HFFc6 (cell line): ENCODE measurements at regions not wholly inside any gene's neighbourhood (a gene's known extent, or its start where the extent isn't known, plus 50 kb on each side); places are given as distances from the start of the nearest gene placed in this dataset.

Source experiments
- DNase-seq: peaks from one replicate; pipeline ENCODE4 v3.0.0-alpha.2; 2018
- H3K27ac Mint-ChIP-seq: 2 replicates; pipeline ENCODE4 v1.8.0; 2020; ENCODE audit warnings: mild to moderate bottlenecking, mixed read lengths
- H3K27me3 Mint-ChIP-seq: 2 replicates; pipeline ENCODE4 v1.8.0; 2021; ENCODE audit warnings: mild to moderate bottlenecking, moderate library complexity, mixed read lengths; ENCODE audit not compliant: insufficient read depth
- H3K36me3 Mint-ChIP-seq: 2 replicates; pipeline ENCODE4 v1.8.0; 2021; ENCODE audit warnings: low read depth, mixed read lengths
- H3K4me1 Mint-ChIP-seq: 2 replicates; pipeline ENCODE4 v1.8.0; 2020; ENCODE audit warnings: low read depth, mixed read lengths
- H3K4me3 Mint-ChIP-seq: 2 replicates; pipeline ENCODE4 v1.8.0; 2020; ENCODE audit warnings: mild to moderate bottlenecking, moderate library complexity, mixed read lengths
- H3K9me3 Mint-ChIP-seq: 2 replicates; pipeline ENCODE4 v1.8.0; 2020; ENCODE audit warnings: mild to moderate bottlenecking, mixed read lengths
- TF ChIP-seq, protein P1 (sequence below): fragments of 200-600 bp; sonication (generic); IDR thresholded peaks from 2 replicates; pipeline ENCODE4 v1.5.0; 2021; ENCODE audit warnings: antibody characterized with exemption, mild to moderate bottlenecking

DNA sequence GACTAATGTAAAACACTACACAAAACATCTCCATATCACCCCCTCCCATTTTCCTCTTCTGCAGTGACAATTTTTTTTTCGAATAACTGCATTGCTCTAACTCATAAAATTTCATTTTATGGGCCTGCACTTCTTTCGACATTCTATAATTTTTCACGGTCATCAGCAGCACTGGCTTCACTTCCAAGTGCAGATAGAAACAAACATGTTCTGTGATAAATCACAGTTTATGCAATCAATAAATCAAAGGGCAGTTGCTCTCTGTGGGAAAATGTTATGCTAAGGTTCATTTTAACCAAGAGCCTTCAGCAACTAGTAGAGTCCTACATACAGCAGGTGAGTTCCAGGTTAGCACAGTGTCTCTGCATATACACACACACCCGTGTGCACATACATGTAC lies 100.1 kb downstream of the GPAM start:
- no peak for DNase-seq
- TF ChIP-seq, protein P1, sequence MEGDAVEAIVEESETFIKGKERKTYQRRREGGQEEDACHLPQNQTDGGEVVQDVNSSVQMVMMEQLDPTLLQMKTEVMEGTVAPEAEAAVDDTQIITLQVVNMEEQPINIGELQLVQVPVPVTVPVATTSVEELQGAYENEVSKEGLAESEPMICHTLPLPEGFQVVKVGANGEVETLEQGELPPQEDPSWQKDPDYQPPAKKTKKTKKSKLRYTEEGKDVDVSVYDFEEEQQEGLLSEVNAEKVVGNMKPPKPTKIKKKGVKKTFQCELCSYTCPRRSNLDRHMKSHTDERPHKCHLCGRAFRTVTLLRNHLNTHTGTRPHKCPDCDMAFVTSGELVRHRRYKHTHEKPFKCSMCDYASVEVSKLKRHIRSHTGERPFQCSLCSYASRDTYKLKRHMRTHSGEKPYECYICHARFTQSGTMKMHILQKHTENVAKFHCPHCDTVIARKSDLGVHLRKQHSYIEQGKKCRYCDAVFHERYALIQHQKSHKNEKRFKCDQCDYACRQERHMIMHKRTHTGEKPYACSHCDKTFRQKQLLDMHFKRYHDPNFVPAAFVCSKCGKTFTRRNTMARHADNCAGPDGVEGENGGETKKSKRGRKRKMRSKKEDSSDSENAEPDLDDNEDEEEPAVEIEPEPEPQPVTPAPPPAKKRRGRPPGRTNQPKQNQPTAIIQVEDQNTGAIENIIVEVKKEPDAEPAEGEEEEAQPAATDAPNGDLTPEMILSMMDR, result no peak
- Mint-ChIP-seq H3K27me3 (peaks cover 3% of the 10 kb centered on the region; the same call in 1 of the 2 replicates), H3K4me1 (no peaks in the 10 kb centered on the region), H3K27ac (no peak overlapping the region), H3K36me3 (no peaks in the 10 kb centered on the region), H3K9me3 (peaks cover 10% of the 10 kb centered on the region; the same call in 1 of the 2 replicates), H3K4me3 (no peak overlapping the region)

GRCh38 chr10:112087953-112088456 lies 95.6 kb downstream of the GPAM start:
- Mint-ChIP-seq H3K36me3 (no peaks in the 10 kb centered on the region), H3K4me3 (no peak overlapping the region), H3K9me3 (peaks cover 4% of the 10 kb centered on the region; the same call in 1 of the 2 replicates), H3K27ac (no peak overlapping the region), H3K4me1 (no peaks in the 10 kb centered on the region), H3K27me3 (peaks cover 5% of the 10 kb centered on the region)
- DNase-seq, result no peak
- TF ChIP-seq, protein P1, result no peak

- Mint-ChIP-seq H3K4me3 (no peak overlapping the region), H3K27me3 (peaks cover 5% of the 10 kb centered on the region), H3K4me1 (no peaks in the 10 kb centered on the region), H3K9me3 (no peaks in the 10 kb centered on the region; the same call in 1 of the 2 replicates), H3K27ac (no peak overlapping the region), H3K36me3 (no peaks in the 10 kb centered on the region)
- TF ChIP-seq, protein P1, result no peak
- no peak for DNase-seq
Observed at GRCh38 chr10:112091703-112092102, 91.9 kb downstream of the GPAM start.

DNA sequence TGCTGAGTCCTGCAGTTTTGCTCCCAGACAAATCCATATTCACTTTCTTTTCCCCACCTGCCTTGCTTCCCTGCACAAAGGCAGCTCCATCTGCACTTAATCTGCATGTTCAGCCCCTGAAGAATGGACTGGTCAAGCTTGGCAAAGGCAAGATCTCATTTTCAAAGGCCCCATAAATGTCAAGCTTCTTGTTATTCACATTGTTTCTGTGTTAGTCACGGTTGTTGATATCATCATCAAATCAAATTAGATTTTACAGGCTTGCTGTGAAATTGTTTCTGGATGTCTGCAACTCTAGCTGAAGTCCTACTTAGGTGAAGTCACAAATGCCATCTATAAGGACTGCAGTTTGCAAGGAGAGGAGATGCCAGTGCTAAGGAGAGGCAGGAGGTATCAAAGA lies 91.0 kb downstream of the GPAM start:
- Mint-ChIP-seq H3K9me3 (no peaks in the 10 kb centered on the region; the same call in 1 of the 2 replicates), H3K27ac (no peak overlapping the region), H3K4me1 (no peaks in the 10 kb centered on the region), H3K27me3 (peaks cover 4% of the 10 kb centered on the region), H3K4me3 (no peak overlapping the region), H3K36me3 (no peaks in the 10 kb centered on the region)
- TF ChIP-seq, protein P1, result no peak
- no peak for DNase-seq

DNA sequence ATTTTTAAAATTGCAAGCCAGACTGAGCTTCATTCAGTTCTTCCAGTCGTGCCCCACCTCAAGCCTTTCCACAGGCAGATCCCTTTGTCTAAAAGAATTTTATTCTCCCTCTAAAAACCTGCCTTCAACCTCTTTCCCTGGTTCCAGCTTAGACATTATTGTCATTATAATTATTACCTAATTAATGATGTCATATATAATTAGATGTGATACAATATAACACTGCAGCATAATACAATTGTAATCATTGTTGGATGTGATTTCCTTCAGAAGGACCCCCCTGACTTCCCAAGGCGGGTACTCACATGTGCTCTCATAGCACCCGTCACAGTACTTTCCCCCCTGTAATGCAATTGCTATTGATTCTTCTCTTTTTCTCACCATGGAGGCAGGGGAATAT lies 88.6 kb downstream of the GPAM start:
- Mint-ChIP-seq H3K4me3 (no peak overlapping the region), H3K4me1 (no peaks in the 10 kb centered on the region), H3K27me3 (peaks cover 4% of the 10 kb centered on the region), H3K36me3 (no peaks in the 10 kb centered on the region), H3K9me3 (peaks cover 5% of the 10 kb centered on the region), H3K27ac (no peak overlapping the region)
- no peak for DNase-seq
- TF ChIP-seq, protein P1, result no peak

DNA sequence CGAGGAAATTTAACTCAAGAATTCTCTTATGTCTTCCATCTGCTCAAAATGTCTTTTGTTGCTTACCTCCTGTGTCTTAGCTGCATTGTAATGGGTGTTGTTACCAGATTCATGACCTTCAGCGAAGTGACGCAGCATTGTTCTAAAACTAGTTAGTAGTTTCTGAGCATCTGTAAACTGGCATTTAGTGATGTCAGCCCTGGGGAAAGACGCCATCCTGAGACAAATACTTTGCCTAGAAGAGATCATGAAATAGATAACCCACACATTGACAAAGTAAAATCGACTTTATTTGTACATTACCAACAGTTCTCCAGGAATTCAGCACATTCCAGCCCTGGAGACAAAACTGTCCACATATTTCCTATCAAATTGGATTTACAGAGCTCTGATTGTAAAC lies 87.8 kb downstream of the GPAM start:
- H3K9me3 Mint-ChIP-seq, result peaks cover 5% of the 10 kb centered on the region
- H3K4me1 Mint-ChIP-seq, result no peaks in the 10 kb centered on the region
- H3K4me3 Mint-ChIP-seq, result no peak overlapping the region
- H3K36me3 Mint-ChIP-seq, result no peaks in the 10 kb centered on the region
- H3K27ac Mint-ChIP-seq, result no peak overlapping the region
- DNase-seq, result no peak
- peaks cover 4% of the 10 kb centered on the region for H3K27me3 Mint-ChIP-seq
- TF ChIP-seq, protein P1, result no peak
